H7 (cell line): ENCODE measurements at regions not wholly inside any gene's neighbourhood (a gene's known extent, or its start where the extent isn't known, plus 50 kb on each side); places are given as distances from the start of the nearest gene placed in this dataset.

Experiments used
- DNase-seq: peaks from one replicate; pipeline ENCODE4 v3.0.0; 2012
- H3K27me3 ChIP-seq: 2 replicates; pipeline ENCODE4 v1.6.0; 2011; ENCODE audit warnings: mild to moderate bottlenecking, low read length; ENCODE audit not compliant: control insufficient read depth, insufficient read depth
- H3K36me3 ChIP-seq: replicated peaks from 2 replicates; pipeline ENCODE4 v1.5.1; 2011; ENCODE audit warnings: low read length; ENCODE audit not compliant: control insufficient read depth, insufficient read depth
- H3K4me3 ChIP-seq: 2 replicates; pipeline ENCODE4 v1.5.1; 2011; ENCODE audit warnings: low read depth, mild to moderate bottlenecking, control low read depth, low read length, moderate library complexity; ENCODE audit not compliant: insufficient read depth

DNA sequence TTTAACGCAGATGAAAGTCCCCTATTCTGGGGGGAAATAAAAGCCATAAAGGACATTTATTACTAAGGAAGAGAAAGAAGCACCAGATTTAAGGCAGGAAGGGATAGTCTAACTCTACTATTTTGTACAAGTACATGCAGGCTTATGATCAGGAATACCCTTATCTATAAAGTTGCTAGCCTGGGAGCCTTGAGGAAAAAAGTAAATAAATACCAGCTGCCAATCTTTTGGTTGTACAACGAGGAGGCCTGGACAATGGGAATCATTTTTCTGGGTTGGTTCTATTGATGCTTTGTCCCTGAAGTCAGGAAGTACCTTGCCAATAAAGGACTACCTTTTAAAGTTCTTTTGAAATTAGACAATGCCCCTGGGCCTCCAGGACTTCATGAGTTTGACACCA is 367.8 kb downstream of the LMO4 start:
- Histone ChIP-seq H3K27me3 (no peaks in the 10 kb centered on the region), H3K36me3 (no peaks in the 10 kb centered on the region), H3K4me3 (no peak overlapping the region)
- no peak for DNase-seq

DNA sequence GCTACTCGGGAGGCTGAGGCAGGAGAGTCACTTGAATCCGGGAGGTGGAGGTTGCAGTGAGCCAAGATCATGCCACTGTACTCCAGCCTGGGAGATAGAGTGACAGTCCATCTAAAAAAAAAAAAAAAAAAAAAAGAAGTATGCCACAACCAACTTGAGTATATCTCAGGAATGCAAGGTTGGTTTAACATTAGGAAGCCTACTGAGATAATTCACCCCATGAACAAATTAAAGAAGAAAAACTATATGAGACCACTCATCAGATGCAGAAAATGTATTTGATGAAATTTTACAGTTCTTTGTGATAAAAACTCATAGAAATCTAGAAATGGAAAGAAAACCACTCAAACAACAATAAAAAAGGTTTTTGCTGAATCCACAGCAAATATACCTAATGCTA is 373.8 kb downstream of the LMO4 start:
- DNase-seq = no peak
- Histone ChIP-seq H3K36me3 (no peaks in the 10 kb centered on the region), H3K27me3 (no peaks in the 10 kb centered on the region), H3K4me3 (no peak overlapping the region)

- no peak overlapping the region for H3K4me3 ChIP-seq
These were observed 376.6 kb downstream of the LMO4 start for GRCh38 chr1:87705233-87705632.

GRCh38 chr1:87706203-87706602 is 377.5 kb downstream of the LMO4 start:
- no peak for DNase-seq
- no peaks in the 10 kb centered on the region for H3K36me3 ChIP-seq
- no peaks in the 10 kb centered on the region for H3K27me3 ChIP-seq
- H3K4me3 ChIP-seq = no peak overlapping the region

More at GRCh38 chr1:87705233-87705632, 376.6 kb downstream of the LMO4 start:
- no peak for DNase-seq
- no peaks in the 10 kb centered on the region for H3K27me3 ChIP-seq
- H3K36me3 ChIP-seq = no peaks in the 10 kb centered on the region

DNA sequence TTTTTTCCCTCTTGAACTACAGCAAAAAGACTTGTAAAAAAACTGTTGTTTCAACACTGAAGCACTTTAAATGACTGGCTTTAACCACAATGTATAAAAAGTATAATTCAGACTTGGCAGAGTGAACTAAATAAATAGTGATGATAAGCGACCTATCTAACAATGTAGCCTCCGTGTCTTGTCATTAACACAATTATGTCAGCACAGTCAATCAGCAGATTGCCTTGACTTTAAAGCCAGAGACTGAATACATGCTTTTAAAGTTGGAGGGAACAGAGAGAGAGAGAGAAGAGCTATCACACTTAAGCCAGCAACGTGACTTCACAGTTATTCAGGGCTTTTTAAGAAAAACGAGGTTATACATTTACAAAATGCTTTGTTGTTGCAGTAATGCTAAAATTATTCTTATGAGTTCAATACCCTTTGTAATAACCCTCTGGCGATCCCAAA is 378.1 kb downstream of the LMO4 start:
- Histone ChIP-seq H3K27me3 (no peaks in the 10 kb centered on the region), H3K36me3 (no peaks in the 10 kb centered on the region), H3K4me3 (no peak overlapping the region)
- DNase-seq = no peak

- Histone ChIP-seq H3K36me3 (no peaks in the 10 kb centered on the region), H3K27me3 (no peaks in the 10 kb centered on the region), H3K4me3 (no peak overlapping the region)
- DNase-seq = no peak
These were observed 378.7 kb downstream of the LMO4 start for GRCh38 chr1:87707411-87707810.

GRCh38 chr1:87712261-87713010 is 383.8 kb downstream of the LMO4 start:
- H3K36me3 ChIP-seq = no peaks in the 10 kb centered on the region
- no peaks in the 10 kb centered on the region for H3K27me3 ChIP-seq
- no peak for DNase-seq
- no peak overlapping the region for H3K4me3 ChIP-seq

DNA sequence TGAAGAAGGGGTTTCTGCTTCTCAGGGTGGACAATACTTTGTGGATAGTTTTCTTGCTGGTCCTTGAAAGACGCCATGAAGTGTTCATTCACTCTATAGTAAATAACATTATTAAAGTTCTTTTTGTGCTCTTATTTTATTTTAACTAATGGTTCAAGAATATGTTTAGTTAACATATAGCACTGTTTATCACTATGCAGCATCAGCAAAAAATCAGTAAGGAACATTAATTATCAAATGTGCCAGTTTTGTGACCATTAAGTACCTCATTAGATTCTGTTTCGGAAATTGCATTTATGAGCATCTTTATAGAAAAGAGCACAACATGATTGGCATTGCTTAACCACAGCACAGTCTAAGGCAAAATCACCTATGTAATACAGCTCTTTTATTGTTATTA is 385.6 kb downstream of the LMO4 start:
- Histone ChIP-seq H3K27me3 (no peaks in the 10 kb centered on the region), H3K4me3 (no peak overlapping the region), H3K36me3 (no peaks in the 10 kb centered on the region)
- DNase-seq = no peak

DNA sequence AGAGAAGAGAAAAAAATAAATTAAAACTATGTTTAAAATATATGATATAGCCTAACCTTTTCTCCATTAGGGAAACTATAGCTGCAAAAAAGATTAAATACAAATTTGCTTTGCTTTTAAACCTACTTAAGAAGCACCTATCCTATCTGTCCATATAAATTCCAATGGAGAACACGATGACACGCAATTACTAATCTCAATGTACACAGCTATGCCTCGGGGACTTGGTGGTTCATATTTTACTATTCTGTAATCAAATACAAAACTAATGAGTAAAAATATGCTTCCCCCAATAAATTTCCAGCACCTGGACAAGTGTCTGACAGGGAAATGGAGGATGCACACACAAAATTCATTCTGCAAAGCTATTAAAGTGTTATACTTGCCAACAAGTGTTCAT is 386.4 kb downstream of the LMO4 start:
- DNase-seq = no peak
- no peaks in the 10 kb centered on the region for H3K36me3 ChIP-seq
- H3K27me3 ChIP-seq = no peaks in the 10 kb centered on the region
- H3K4me3 ChIP-seq = no peak overlapping the region

GRCh38 chr1:87715471-87715870 is 386.8 kb downstream of the LMO4 start:
- no peak for DNase-seq
- Histone ChIP-seq H3K27me3 (no peaks in the 10 kb centered on the region), H3K4me3 (no peak overlapping the region), H3K36me3 (no peaks in the 10 kb centered on the region)

DNA sequence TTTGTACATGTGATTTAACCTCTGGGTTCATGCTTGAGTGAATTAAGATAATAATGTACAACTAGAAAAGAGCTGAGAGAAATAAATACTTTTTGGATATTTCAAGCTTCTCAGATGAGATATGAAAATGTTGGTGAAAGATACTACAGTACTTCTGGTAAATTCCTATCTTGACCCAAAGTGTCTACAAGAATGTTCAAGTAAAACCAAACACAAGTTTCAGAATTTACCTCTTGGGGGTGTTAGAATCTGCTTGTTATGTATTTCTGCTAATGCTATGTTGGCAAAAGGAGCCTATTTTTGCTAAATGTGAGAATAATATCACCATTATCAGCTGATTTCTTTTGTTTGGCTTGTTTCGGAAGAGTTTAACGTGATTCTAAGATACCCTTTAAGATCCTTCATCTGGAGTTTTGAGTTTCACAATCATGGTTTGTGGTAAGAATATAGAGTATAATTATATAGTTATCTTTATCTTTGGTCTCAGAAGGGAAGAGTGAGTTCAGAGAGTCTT is 388.5 kb downstream of the LMO4 start:
- no peaks in the 10 kb centered on the region for H3K27me3 ChIP-seq
- H3K36me3 ChIP-seq = no peaks in the 10 kb centered on the region
- H3K4me3 ChIP-seq = no peak overlapping the region
- DNase-seq = no peak

GRCh38 chr1:87718241-87718950 is 389.7 kb downstream of the LMO4 start:
- H3K4me3 ChIP-seq = no peak overlapping the region
- H3K36me3 ChIP-seq = no peaks in the 10 kb centered on the region
- H3K27me3 ChIP-seq = no peaks in the 10 kb centered on the region
- DNase-seq = no peak

GRCh38 chr1:87719658-87720057 is 391.0 kb downstream of the LMO4 start:
- Histone ChIP-seq H3K27me3 (no peaks in the 10 kb centered on the region), H3K4me3 (no peak overlapping the region), H3K36me3 (no peaks in the 10 kb centered on the region)
- DNase-seq = no peak

DNA sequence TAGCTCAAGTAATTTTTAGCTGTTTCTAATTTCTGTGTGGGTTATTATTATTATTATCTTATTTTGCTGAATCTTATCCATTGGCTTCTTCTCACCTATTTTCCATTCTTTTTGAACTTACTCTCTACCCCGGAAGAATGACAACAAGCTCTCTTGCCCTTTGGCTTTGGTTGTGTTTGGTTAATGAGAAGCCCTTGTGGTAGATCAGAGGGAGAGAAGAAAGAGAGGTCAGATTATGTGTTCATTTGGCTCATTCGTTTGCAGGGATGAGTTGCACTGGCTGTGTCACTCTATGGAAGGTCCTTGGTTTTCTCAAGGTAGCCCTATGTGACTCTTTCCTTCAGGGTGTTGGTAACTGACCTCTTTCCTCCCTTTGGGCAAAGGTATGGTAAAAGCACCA is 391.9 kb downstream of the LMO4 start:
- no peaks in the 10 kb centered on the region for H3K27me3 ChIP-seq
- H3K4me3 ChIP-seq = no peak overlapping the region
- H3K36me3 ChIP-seq = no peaks in the 10 kb centered on the region
- DNase-seq = no peak

DNA sequence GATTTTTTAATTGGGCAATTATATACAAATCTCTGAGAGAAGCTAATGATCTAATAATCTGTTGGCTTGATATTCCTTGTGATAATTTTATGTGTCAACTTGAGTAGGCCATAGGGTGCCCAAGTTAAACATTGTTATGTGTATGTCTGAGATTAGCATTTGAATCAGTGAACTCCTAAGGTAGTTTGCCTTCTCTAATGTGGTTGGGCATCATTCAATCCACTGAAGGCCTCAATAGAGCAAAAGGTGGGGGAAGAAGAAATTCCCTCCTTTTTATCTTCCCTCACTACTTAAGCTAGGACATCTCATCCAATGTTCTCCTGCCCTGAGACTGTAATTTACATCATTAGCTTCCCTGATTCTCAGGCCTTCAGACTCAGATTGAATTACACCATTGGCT is 394.5 kb downstream of the LMO4 start:
- Histone ChIP-seq H3K4me3 (no peak overlapping the region), H3K27me3 (no peaks in the 10 kb centered on the region), H3K36me3 (no peaks in the 10 kb centered on the region)
- peak; percentile 46 for DNase-seq
